Daoy (cell line): ENCODE measurements at regions not wholly inside any gene's neighbourhood (a gene's known extent, or its start where the extent isn't known, plus 50 kb on each side); places are given as distances from the start of the nearest gene placed in this dataset.

Experiments used
- DNase-seq: peaks from one replicate; pipeline ENCODE4 v3.0.0-alpha.2; 2015; ENCODE audit warnings: low read depth

- no peak for DNase-seq
Measured at GRCh38 chr6:157772820-157773219, 50.2 kb upstream of the SNX9 start.
